MCF 10A (cell line): ENCODE measurements at regions not wholly inside any gene's neighbourhood (a gene's known extent, or its start where the extent isn't known, plus 50 kb on each side); places are given as distances from the start of the nearest gene placed in this dataset.
"Not testable (repeated sequence)": the region's sequence is repeated elsewhere in the genome, so short reads cannot be mapped to it uniquely, and the experiment has no call there.

Experiments used
- BruUV-seq: library from RNA; stranded (reverse); fragments of 400-500 nt; replicated peaks from 2 replicates; lab custom pipeline; 2021; lab: Mats Ljungman, UMichigan
- CTCF ChIA-PET: fragments of 300-600 bp; sonication (Branson Sonifier 250); formaldehyde crosslinking; extraction: SDS; loops from one replicate; lab custom pipeline; 2021; ENCODE audit warnings: antibody characterized with exemption, inconsistent platforms; lab: Yijun Ruan, JAX
- POLR2A ChIA-PET: fragments of 300-600, 350-650 bp; sonication (Branson Sonifier 250); formaldehyde crosslinking; extraction: SDS; loops from one replicate; lab custom pipeline; 2020; ENCODE audit warnings: antibody characterized with exemption, inconsistent platforms; lab: Yijun Ruan, JAX
- DNase-seq: peaks from one replicate; pipeline ENCODE4 v3.0.0-alpha.2; 2018; ENCODE audit not compliant: unreplicated experiment
- H3K27ac Mint-ChIP-seq: one replicate; pipeline ENCODE4 v1.8.0; 2022; ENCODE audit warnings: mild to moderate bottlenecking, low read depth, mixed read lengths; ENCODE audit not compliant: unreplicated experiment
- H3K27me3 Mint-ChIP-seq: one replicate; pipeline ENCODE4 v1.8.0; 2022; ENCODE audit warnings: mixed read lengths; ENCODE audit not compliant: insufficient read depth, unreplicated experiment
- H3K36me3 Mint-ChIP-seq: one replicate; pipeline ENCODE4 v1.8.0; 2022; ENCODE audit warnings: mild to moderate bottlenecking, moderate library complexity, mixed read lengths; ENCODE audit not compliant: insufficient read depth, unreplicated experiment
- H3K4me1 Mint-ChIP-seq: one replicate; pipeline ENCODE4 v1.8.0; 2022; ENCODE audit warnings: mixed read lengths; ENCODE audit not compliant: insufficient read depth, unreplicated experiment
- H3K4me3 Mint-ChIP-seq: one replicate; pipeline ENCODE4 v1.8.0; 2022; ENCODE audit warnings: mild to moderate bottlenecking, moderate library complexity, mixed read lengths; ENCODE audit not compliant: unreplicated experiment
- H3K9me3 Mint-ChIP-seq: one replicate; pipeline ENCODE4 v1.8.0; 2022; ENCODE audit warnings: mixed read lengths; ENCODE audit not compliant: unreplicated experiment
- intact Hi-C: fragments of 100-400 bp; cut with micrococcal nuclease; formaldehyde crosslinking; loops from 2 replicates; pipeline ENCODE4 v1.14.1; 2022
- TF ChIP-seq, protein P1 (sequence below): fragments of 200-600 bp; IDR thresholded peaks from one replicate; pipeline ENCODE4 v1.8.0; 2022; ENCODE audit warnings: antibody characterized with exemption, mild to moderate bottlenecking; ENCODE audit not compliant: unreplicated experiment

DNA sequence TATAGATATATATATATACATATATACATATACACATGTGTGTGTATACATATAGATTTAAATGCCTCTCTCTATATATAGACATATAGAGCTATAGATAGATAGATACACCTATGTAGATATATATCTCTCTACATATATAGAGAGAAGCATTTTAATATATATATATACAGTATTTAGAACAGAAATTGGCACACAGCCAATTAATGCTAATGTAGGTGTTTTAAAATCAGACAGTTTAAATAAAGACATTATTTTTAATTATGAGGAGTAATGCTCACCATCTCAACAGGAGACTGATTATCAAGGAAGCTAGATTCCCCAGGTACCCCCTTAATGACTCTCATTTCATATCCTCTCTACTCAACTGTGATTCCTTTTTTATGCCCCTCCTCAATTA is 170.7 kb upstream of the CRIM1 start:
- Mint-ChIP-seq H3K4me3 (no peak overlapping the region), H3K4me1 (no peaks in the 10 kb centered on the region), H3K27me3 (peaks cover 27% of the 10 kb centered on the region), H3K9me3 (no peaks in the 10 kb centered on the region), H3K27ac (no peak overlapping the region), H3K36me3 (no peaks in the 10 kb centered on the region)
- intact Hi-C loops: no loop called here
- ChIA-PET POLR2A (no interaction called here), CTCF (no interaction called here)
- no peak for DNase-seq
- no TSS peak for BruUV-seq
- TF ChIP-seq, protein P1, sequence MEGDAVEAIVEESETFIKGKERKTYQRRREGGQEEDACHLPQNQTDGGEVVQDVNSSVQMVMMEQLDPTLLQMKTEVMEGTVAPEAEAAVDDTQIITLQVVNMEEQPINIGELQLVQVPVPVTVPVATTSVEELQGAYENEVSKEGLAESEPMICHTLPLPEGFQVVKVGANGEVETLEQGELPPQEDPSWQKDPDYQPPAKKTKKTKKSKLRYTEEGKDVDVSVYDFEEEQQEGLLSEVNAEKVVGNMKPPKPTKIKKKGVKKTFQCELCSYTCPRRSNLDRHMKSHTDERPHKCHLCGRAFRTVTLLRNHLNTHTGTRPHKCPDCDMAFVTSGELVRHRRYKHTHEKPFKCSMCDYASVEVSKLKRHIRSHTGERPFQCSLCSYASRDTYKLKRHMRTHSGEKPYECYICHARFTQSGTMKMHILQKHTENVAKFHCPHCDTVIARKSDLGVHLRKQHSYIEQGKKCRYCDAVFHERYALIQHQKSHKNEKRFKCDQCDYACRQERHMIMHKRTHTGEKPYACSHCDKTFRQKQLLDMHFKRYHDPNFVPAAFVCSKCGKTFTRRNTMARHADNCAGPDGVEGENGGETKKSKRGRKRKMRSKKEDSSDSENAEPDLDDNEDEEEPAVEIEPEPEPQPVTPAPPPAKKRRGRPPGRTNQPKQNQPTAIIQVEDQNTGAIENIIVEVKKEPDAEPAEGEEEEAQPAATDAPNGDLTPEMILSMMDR: no peak

DNA sequence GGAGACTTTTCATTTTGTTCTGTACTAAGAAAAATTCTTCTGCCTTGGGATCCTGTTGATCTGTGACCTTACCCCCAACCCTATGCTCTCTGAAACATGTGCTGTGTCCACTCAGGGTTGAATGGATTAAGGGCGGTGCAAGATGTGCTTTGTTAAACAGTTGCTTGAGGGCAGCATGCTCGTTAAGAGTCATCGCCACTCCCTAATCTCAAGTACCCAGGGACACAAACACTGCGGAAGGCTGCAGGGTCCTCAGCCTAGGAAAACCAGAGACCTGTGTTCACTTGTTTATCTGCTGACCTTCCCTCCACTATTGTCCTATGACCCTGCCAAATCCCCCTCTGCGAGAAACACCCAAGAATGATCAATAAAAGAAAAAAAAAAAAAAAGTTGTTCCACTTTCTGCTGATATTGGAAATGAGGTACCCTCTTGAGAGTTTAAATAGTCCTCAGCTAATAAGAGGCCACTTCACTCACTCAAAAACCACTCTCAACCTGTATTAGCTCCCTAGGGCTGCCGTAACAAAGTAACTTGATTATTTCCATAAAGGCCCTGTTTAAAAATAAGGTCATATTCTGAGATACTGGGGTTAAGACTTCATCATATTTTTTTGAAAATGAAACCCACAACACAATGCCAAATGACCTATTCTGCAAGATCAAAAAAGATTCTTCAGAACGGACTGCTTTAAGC is 174.6 kb upstream of the CRIM1 start:
- H3K9me3 Mint-ChIP-seq, H3K4me1 Mint-ChIP-seq, H3K4me3 Mint-ChIP-seq, intact Hi-C loops, BruUV-seq, CTCF ChIA-PET, DNase-seq, H3K36me3 Mint-ChIP-seq, H3K27me3 Mint-ChIP-seq, H3K27ac Mint-ChIP-seq, POLR2A ChIA-PET: not testable (repeated sequence)

DNA sequence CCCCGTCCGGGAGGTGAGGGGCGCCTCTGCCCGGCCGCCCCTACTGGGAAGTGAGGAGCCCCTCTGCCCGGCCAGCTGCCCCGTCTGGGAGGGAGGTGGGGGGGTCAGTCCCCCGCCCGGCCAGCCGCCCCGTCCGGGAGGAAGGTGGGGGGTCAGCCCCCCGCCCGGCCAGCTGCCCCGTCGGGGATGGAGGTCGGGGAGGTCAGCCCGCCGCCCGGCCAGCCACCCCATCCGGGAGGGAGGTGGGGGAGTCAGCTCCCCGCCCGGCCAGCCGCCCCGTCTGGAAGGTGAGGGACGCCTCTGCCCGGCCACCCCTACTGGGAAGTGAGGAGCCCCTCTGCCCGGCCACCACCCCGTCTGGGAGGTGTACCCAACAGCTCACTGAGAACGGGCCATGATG is 175.3 kb upstream of the CRIM1 start:
- H3K4me3 Mint-ChIP-seq, intact Hi-C loops, POLR2A ChIA-PET, H3K36me3 Mint-ChIP-seq, H3K27me3 Mint-ChIP-seq, BruUV-seq, CTCF ChIA-PET, H3K27ac Mint-ChIP-seq, H3K9me3 Mint-ChIP-seq, H3K4me1 Mint-ChIP-seq, DNase-seq: not testable (repeated sequence)

- POLR2A ChIA-PET, H3K36me3 Mint-ChIP-seq, H3K27ac Mint-ChIP-seq, H3K4me1 Mint-ChIP-seq, H3K27me3 Mint-ChIP-seq, H3K9me3 Mint-ChIP-seq, intact Hi-C loops, H3K4me3 Mint-ChIP-seq, BruUV-seq, DNase-seq, CTCF ChIA-PET: not testable (repeated sequence)
Measured at GRCh38 chr2:36179668-36180269, 175.8 kb upstream of the CRIM1 start.

DNA sequence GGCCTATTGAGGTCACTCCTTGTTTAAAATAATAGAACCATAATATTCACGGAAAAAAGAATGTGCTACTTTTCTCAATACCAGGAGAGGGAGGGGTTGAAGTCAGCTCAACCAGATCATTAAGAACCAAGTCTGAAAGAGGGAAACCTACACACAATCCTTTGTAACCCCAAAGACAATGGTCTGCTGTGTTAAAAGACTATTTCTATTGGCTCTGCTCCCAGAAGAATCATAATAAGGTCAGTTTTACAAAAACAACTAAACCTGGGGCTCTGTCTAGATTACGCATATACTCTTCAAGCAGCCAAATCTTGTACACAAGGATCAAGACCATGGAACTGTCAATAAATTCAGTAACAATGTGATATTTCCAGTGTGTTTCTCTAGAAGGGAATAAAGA is 177.2 kb upstream of the CRIM1 start:
- H3K27me3 Mint-ChIP-seq: peaks cover 16% of the 10 kb centered on the region
- DNase-seq: no peak
- TF ChIP-seq, protein P1: no peak
- CTCF ChIA-PET: interaction anchor here (0.5 kb wide), 1 partner anchor 132 kb away, joined by 3 read pairs; no protein-coding TSS in a partner anchor
- no peak overlapping the region for H3K4me3 Mint-ChIP-seq
- BruUV-seq: no TSS peak
- no peaks in the 10 kb centered on the region for H3K4me1 Mint-ChIP-seq
- intact Hi-C loops: no loop called here
- H3K27ac Mint-ChIP-seq: no peak overlapping the region
- no peaks in the 10 kb centered on the region for H3K36me3 Mint-ChIP-seq
- no peaks in the 10 kb centered on the region for H3K9me3 Mint-ChIP-seq
- POLR2A ChIA-PET: no interaction called here
